ENCODE measurements at regions not wholly inside any gene's neighbourhood (a gene's known extent, or its start where the extent isn't known, plus 50 kb on each side); places are given as distances from the start of the nearest gene placed in this dataset.
"Not testable (repeated sequence)": the region's sequence is repeated elsewhere in the genome, so short reads cannot be mapped to it uniquely, and the experiment has no call there.

DNA sequence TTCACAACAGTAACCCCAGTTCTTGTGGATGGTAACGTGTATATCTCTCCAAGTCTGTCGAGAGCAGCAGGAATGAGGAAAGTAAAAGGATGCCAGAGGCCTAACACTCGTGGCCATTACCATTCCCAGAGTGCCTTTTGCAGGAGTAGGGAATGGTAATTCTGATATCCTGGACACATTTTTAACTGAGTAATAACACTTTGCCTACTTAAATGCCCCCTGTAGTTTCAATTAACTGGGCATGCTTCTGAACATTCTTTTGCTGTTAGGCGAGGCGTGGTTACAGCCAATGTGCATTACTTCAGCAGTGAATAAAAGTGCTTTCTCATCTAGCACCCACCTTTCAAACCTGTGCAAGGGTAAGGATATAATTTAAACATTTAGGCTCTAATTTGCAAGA, 258.5 kb upstream of the ADGRL2 start:
- H3K4me3 ChIP-seq (ENCODE audit: low read length), result no peak overlapping the region
- TF ChIP-seq ZNF274 (IDR thresholded peaks at IDR 0.05; ENCODE audit: low read depth, low read length), result no peak

DNA sequence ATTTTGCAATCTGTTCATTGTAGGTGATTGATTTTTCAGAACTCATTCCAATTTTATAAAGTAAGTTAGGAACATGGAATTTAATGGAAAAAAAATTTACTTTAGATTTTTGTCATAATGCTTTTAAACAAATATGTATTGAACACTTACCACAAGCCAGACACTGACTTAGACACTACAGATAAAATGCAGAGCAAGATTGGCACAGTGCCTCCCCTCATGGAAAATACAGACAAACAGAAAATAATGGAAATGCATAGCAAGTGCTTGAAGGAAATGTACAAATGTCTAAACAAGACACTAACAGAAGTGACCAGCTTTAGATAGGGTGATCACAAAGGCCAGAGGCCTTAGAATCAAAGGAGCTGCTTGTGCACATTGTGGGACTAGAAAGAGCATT, 260.5 kb upstream of the ADGRL2 start:
- TF ChIP-seq ZNF274 (IDR thresholded peaks at IDR 0.05; ENCODE audit: low read depth, low read length), result no peak
- H3K4me3 ChIP-seq (ENCODE audit: low read length), result no peak overlapping the region

DNA sequence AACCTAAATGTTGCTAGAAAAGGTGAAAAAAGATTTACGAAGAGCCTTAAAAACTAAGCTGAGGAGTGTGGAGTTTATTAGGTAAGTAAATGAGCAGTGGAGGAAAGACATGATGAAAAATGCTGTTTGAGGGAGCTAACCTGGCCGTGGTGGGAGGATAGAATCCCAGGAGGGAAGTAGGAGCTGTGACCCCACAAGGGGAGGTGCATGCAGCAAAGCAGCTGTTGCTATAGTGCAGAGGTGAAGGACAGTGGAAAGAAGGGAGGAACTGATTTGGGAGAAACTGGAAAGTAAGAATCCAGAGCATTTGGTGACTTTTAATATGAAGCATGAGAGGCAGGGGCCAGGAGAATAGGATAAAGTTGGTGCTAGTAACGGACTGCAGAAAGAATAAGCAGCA, 271.7 kb upstream of the ADGRL2 start:
- no peak for TF ChIP-seq ZNF274 (IDR thresholded peaks at IDR 0.05; ENCODE audit: low read depth, low read length)
- H3K4me3 ChIP-seq (ENCODE audit: low read length), result no peak overlapping the region

DNA sequence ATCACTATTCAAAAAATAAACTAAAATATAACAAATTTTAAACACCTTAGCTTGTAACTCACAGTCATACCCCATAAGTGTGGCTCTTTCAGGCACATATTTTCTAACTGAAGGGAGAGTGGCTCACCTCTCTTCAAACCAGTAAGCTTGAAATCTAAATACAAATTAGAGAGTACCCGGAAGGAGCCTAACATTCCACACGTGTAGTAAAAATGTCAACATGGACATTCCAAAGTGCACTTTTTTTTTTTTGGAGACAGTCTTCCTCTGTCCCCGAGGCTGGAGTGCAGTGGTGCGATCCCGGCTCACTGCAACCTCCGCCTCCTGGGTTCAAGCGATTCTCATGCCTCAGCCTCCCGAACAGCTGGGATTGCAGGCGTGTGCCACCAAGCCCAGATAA, 275.6 kb upstream of the ADGRL2 start:
- no peak for TF ChIP-seq ZNF274 (IDR thresholded peaks at IDR 0.05; ENCODE audit: low read depth, low read length)
- no peak overlapping the region for H3K4me3 ChIP-seq (ENCODE audit: low read length)

DNA sequence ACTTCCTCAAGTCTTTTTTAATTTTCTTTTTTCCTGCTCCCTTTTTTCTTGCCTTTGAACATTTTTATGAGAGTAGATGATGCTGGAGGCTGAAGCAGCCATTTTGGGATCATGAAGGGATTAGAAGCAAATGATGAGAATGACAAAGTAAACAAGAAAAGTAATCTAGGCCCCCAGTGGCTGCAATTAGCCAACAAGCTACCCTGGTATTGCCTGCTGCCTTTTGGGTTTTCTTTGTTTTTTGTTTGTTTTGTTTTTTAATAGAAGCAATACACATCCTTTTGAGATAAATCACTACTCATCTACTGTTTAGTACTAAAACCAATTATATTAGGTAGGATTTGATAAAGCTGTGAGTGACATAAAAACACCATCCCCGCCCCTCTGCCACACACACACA, 280.7 kb upstream of the ADGRL2 start:
- no peak for TF ChIP-seq ZNF274 (IDR thresholded peaks at IDR 0.05; ENCODE audit: low read depth, low read length)
- H3K4me3 ChIP-seq (ENCODE audit: low read length), result no peak overlapping the region

DNA sequence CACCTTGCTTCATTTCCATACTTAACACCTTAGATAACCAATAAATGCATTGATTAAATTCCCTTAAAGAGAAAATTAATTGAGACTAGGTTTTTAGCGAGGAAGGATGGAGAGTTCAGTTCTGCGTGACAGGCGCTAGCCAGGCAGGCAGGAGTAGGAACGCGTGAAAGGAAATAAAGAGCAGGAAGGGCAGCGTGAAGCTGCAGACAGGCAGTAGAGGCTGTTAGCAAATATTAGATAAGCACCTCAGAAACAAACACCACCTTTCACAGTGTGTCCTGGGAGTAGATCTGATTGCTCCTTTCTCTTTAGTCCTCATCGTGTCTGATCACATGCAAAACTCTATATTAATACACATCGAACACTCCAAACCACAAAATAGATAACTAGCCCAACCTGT, 282.7 kb upstream of the ADGRL2 start:
- no peak overlapping the region for H3K4me3 ChIP-seq (ENCODE audit: low read length)
- no peak for TF ChIP-seq ZNF274 (IDR thresholded peaks at IDR 0.05; ENCODE audit: low read depth, low read length)

DNA sequence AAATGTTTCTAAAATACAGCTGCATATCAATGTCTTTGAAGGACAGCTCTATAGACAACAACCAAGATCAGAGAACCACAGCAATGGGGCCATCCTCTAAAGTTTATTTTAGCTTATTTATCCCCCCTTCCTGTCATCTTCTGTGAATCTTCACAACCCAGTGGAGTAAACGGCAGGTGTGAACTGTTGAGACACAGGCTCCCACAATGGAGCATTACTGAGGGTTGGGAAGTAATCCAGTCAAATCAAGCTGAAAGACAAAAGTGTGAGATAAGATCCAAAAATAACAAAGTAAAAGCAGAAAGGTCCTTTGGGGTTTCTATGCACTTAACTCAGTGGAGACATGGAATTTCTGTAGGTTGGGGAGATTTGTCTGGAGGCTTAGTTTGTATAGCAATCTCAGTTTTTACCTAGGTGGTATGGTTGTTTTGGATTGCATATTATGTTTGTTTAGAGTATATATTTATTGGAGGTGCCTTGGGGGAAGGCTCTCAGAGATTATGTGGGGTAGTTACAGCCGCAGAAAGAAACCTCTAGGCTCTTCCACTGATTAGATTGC, 286.9 kb upstream of the ADGRL2 start:
- TF ChIP-seq ZNF274 (IDR thresholded peaks at IDR 0.05; ENCODE audit: low read depth, low read length), result no peak
- no peak overlapping the region for H3K4me3 ChIP-seq (ENCODE audit: low read length)

DNA sequence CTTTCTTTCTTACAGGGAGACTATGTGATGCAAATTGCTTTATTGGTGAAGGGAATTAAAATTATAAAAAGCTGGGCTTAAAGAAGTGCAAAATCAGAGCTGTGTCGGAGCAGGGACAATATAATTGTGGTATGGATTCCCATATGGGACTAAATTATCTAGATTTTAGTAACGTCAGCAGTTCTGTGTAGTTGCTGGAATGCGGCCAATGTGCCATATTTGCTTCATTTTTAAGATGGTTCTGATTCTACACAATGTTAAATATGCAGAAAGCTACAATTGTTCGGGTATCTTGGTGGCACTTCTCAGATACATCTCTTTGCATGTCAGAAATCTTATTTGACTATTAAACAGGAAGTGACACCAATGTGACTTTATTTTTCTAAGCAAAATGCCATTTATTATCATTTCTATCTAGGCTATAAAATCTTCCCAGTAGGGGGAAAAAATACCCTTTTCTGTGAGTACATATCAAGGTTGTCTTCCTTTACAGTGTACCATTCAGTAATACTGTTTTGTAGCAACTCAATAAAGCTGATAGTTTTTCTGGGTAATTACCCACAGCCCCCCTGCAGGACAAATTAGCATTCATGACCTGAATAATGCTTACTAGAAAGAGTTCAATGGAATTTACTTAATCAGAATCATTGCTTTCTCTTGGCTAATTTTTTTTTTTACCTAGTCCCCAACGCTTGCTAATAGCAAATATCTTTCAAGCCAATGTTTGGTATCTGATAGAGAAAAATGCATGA, 288.3 kb upstream of the ADGRL2 start:
- TF ChIP-seq ZNF274 (IDR thresholded peaks at IDR 0.05; ENCODE audit: low read depth, low read length), result no peak
- no peak overlapping the region for H3K4me3 ChIP-seq (ENCODE audit: low read length)

DNA sequence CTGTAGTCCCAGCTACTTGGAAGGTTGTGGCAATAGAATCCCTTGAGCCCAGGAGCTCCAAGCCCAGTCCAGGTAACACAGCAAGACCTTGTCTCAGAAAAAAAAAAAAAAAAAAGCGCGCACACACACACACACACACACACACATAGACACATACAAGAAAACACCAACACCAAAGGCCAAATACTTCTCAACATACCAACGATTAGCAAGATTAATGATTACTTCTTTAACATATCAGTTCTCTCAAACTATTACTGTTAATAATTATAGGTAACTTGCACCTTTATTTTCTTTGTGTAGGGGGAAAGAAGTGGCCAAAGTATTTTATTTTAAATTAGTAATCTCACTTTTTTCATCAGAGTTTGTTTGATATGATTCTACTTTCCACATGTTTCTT, 289.5 kb upstream of the ADGRL2 start:
- no peak for TF ChIP-seq ZNF274 (IDR thresholded peaks at IDR 0.05; ENCODE audit: low read depth, low read length)
- H3K4me3 ChIP-seq (ENCODE audit: low read length), result no peak overlapping the region

DNA sequence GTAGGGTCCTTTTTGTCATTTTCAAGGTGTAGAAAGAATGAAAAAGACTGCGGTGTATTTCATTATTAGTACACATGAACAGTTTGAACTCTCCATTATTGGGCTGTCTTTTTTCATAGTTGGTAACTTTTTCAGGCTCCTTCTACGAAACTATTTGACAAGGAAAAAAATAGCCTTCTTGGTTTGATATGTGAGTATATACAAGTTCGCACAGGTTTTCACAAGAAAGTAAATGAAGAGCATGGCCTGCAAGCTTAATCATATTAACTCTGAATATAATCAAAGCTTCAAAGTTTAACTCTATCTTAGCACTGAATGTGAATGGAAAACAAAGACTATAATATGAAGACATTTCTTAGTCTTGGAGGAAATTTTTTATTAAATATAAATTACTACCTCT, 290.0 kb upstream of the ADGRL2 start:
- TF ChIP-seq ZNF274 (IDR thresholded peaks at IDR 0.05; ENCODE audit: low read depth, low read length), result no peak
- no peak overlapping the region for H3K4me3 ChIP-seq (ENCODE audit: low read length)

DNA sequence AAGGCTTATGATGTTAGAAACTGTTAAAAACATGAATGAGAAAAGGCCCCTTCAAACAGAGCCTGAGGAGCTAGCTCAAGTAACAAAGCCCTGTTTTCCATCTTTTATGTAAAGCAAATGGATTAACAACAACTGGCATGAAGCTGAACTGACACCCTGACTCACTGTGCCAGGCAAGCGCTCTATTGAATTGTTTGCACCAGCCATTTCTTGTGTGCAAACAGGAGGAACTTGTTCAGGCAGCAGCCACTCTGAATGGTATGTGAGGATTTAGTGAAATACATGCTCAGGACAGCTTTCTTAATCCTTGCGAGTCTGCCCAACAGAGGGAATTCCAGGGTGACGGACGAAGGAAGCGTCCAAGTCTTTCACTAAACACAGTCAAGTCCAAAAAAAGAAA, 291.1 kb upstream of the ADGRL2 start:
- H3K4me3 ChIP-seq (ENCODE audit: low read length), result no peak overlapping the region
- TF ChIP-seq ZNF274 (IDR thresholded peaks at IDR 0.05; ENCODE audit: low read depth, low read length), result no peak

DNA sequence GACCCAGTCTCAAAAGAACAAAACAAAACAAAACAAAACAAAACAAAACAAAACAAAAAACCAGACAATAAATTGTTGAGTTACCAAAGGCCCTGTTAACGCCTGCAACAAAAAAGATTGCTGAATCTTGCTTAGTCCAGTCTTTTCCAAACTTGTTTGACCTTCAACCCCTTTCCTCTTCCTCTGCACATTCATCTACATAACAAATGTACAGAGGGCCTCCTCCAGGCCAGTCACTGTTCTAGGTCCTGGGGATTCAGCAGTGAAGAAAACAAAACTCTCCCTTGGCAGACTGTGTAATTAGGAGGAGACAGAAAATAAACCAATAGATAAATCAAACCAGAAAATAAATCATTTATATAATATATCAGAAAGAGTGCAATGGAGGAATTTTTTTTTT, 294.0 kb upstream of the ADGRL2 start:
- no peak for TF ChIP-seq ZNF274 (IDR thresholded peaks at IDR 0.05; ENCODE audit: low read depth, low read length)
- H3K4me3 ChIP-seq (ENCODE audit: low read length), result no peak overlapping the region

DNA sequence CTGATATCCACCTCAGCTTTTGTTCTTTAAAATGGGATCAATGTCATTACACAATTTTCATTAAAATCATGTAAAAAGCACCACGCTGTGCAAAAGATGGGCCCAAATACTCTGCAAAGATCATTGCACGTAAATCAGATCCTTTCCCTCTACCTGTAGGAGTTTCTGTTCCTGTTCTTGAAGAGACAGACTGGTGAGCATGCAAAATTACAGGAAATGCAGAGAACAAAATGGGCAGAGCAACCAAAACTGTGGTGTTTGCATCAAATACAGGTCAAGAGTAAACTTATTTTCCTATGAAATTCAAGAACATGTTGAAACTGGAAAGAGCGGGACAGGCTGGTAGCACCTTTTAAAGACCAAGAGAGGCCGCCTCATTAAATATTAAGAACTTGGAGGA, 294.9 kb upstream of the ADGRL2 start:
- no peak overlapping the region for H3K4me3 ChIP-seq (ENCODE audit: low read length)
- no peak for TF ChIP-seq ZNF274 (IDR thresholded peaks at IDR 0.05; ENCODE audit: low read depth, low read length)

DNA sequence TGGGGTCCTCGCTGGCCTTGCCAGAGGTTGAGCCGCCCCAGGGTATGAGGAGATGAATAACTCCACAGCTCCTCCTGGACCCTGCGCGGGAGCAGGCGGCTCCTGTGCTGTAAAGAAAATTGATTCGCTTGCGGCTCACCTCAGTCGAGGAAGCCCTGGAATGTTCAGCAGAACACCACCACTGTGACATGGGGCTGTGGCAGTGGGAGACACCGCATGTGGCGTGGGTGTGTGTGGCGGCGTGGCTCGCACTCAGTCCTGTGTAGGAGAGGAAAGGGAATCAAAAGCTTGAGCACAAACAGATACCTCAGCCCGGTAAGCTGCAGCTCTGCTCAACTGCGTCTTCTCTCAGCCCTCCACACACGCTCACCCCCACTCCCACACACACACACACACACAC, 295.9 kb upstream of the ADGRL2 start:
- not testable (repeated sequence) for H3K4me3 ChIP-seq (ENCODE audit: low read length)

DNA sequence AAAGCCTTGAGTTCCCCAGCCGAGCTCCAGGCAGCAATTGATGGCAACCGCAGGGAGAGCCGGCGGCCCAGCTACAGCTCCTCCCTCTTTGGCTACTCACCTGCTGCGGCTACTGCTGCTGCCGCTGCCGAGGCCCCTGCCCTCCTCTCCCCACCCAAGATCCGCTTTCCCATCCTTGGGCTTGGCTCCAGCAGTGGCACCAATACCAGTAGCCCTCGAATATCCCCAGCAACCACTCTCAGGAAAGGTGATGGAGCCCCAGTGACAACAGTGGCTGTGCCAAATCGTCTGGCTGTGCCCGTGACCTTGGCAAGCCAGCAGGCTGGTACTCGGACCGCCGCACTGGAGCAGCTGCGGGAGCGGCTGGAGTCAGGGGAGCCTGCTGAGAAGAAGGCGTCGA, 298.0 kb upstream of the ADGRL2 start:
- not testable (repeated sequence) for H3K4me3 ChIP-seq (ENCODE audit: low read length)

DNA sequence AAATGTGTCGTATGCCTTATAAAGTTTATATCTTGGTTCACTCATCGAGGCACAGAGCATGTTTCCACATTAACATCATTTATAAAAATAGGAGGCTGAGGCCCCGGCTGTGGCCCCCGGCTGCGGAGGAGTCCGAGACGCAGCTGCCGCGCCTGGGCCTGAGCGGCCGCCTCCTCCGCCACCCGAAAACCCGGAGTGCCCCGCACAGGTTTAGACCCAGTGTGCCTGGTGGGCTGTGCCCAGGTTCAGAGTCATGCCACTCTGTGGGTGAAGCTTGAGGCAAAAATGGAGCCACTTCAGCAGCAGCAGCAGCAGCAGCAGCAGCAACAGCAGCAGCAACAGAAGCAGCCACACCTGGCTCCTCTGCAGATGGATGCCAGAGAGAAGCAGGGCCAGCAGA, 299.2 kb upstream of the ADGRL2 start:
- H3K4me3 ChIP-seq (ENCODE audit: low read length), result not testable (repeated sequence)
